Mucosa of gallbladder (tissue), 1 donor: ENCODE measurements at regions not wholly inside any gene's neighbourhood (a gene's known extent, or its start where the extent isn't known, plus 50 kb on each side); places are given as distances from the start of the nearest gene placed in this dataset.

Source experiments
- DNase-seq: peaks from one replicate; pipeline ENCODE4 v3.0.0-alpha.2; 2020; ENCODE audit warnings: low spot score
- donor health status: DM: no; HTN: no; CAD: no.

- DNase-seq, result no peak
These were observed 136.9 kb downstream of the SLC38A1 start for GRCh38 chr12:46131732-46132469.

- no peak for DNase-seq
These were observed 137.3 kb upstream of the SCAF11 start for GRCh38 chr12:46127656-46128055.

- no peak for DNase-seq
These were observed 135.8 kb upstream of the SCAF11 start for GRCh38 chr12:46126050-46126727.

GRCh38 chr12:46124848-46125619 is 134.7 kb upstream of the SCAF11 start:
- peak; percentile 72 for DNase-seq

- no peak for DNase-seq
These were observed 133.9 kb upstream of the SCAF11 start for GRCh38 chr12:46124132-46124847.

GRCh38 chr12:46112364-46112763 is 122.0 kb upstream of the SCAF11 start:
- DNase-seq, result no peak

GRCh38 chr12:46111715-46112114 is 121.3 kb upstream of the SCAF11 start:
- DNase-seq, result no peak

- no peak for DNase-seq
These were observed 120.7 kb upstream of the SCAF11 start for GRCh38 chr12:46110928-46111699.

- DNase-seq, result peak; percentile 72
These were observed 119.8 kb upstream of the SCAF11 start for GRCh38 chr12:46110223-46110611.

- no peak for DNase-seq
These were observed 119.2 kb upstream of the SCAF11 start for GRCh38 chr12:46109343-46110222.

GRCh38 chr12:46108721-46109120 is 118.3 kb upstream of the SCAF11 start:
- DNase-seq, result no peak

GRCh38 chr12:46107591-46107990 is 117.2 kb upstream of the SCAF11 start:
- DNase-seq, result no peak

- no peak for DNase-seq
These were observed 115.4 kb upstream of the SCAF11 start for GRCh38 chr12:46105735-46106134.

- no peak for DNase-seq
These were observed 113.4 kb upstream of the SCAF11 start for GRCh38 chr12:46103559-46104383.

GRCh38 chr12:46101485-46101869 is 111.1 kb upstream of the SCAF11 start:
- peak; percentile 48 for DNase-seq

- peak; percentile 46 for DNase-seq
These were observed 110.4 kb upstream of the SCAF11 start for GRCh38 chr12:46100551-46101484.

- DNase-seq, result no peak
These were observed 99.2 kb upstream of the SCAF11 start for GRCh38 chr12:46089414-46090162.
